HG03354 (cell line): ENCODE measurements at regions not wholly inside any gene's neighbourhood (a gene's known extent, or its start where the extent isn't known, plus 50 kb on each side); places are given as distances from the start of the nearest gene placed in this dataset.

Source experiments
- ATAC-seq: cut with Tn5 transposase; IDR thresholded peaks from one replicate; pipeline ENCODE4 v1.9.1; 2021; ENCODE audit warnings: mild to moderate bottlenecking; ENCODE audit not compliant: unreplicated experiment, poor library complexity, severe bottlenecking

- no peak for ATAC-seq
These were observed 618.8 kb downstream of the FGF9 start for GRCh38 chr13:22289711-22290110.

- no peak for ATAC-seq
These were observed 627.7 kb downstream of the FGF9 start for GRCh38 chr13:22298530-22298929.

- no peak for ATAC-seq
These were observed 641.0 kb downstream of the FGF9 start for GRCh38 chr13:22311734-22312404.

GRCh38 chr13:22312405-22312803, 641.5 kb downstream of the FGF9 start:
- no peak for ATAC-seq

GRCh38 chr13:22316494-22317025, 645.7 kb downstream of the FGF9 start:
- no peak for ATAC-seq

- ATAC-seq: no peak
These were observed 650.1 kb downstream of the FGF9 start for GRCh38 chr13:22320991-22321390.

GRCh38 chr13:22325761-22326160, 654.9 kb downstream of the FGF9 start:
- ATAC-seq: no peak

- ATAC-seq: no peak
These were observed 661.5 kb downstream of the FGF9 start for GRCh38 chr13:22332416-22332815.

GRCh38 chr13:22336460-22336859, 665.6 kb downstream of the FGF9 start:
- no peak for ATAC-seq

- ATAC-seq: no peak
These were observed 686.3 kb downstream of the FGF9 start for GRCh38 chr13:22357132-22357531.

- ATAC-seq: no peak
These were observed 698.2 kb downstream of the FGF9 start for GRCh38 chr13:22369090-22369489.

GRCh38 chr13:22369840-22370239, 699.0 kb downstream of the FGF9 start:
- ATAC-seq: no peak

GRCh38 chr13:22372261-22372660, 701.4 kb downstream of the FGF9 start:
- ATAC-seq: no peak

GRCh38 chr13:22375151-22375550, 704.3 kb downstream of the FGF9 start:
- ATAC-seq: no peak

GRCh38 chr13:22387899-22388298, 717.0 kb downstream of the FGF9 start:
- no peak for ATAC-seq

GRCh38 chr13:22399801-22400420, 729.0 kb downstream of the FGF9 start:
- ATAC-seq: no peak

GRCh38 chr13:22402682-22403081, 731.8 kb downstream of the FGF9 start:
- no peak for ATAC-seq

- no peak for ATAC-seq
These were observed 732.3 kb downstream of the FGF9 start for GRCh38 chr13:22403144-22403543.

- no peak for ATAC-seq
These were observed 735.0 kb downstream of the FGF9 start for GRCh38 chr13:22405891-22406290.

GRCh38 chr13:22412452-22412851, 741.6 kb downstream of the FGF9 start:
- no peak for ATAC-seq

- ATAC-seq: no peak
These were observed 751.1 kb downstream of the FGF9 start for GRCh38 chr13:22422023-22422422.
